ENCODE measurements at regions not wholly inside any gene's neighbourhood (a gene's known extent, or its start where the extent isn't known, plus 50 kb on each side); places are given as distances from the start of the nearest gene placed in this dataset.

GRCh38 chr12:83622205-83622604 lies 935.5 kb downstream of the TMTC2 start (continued):
- TF ChIP-seq HDAC2 (IDR thresholded peaks at IDR 0.05; ENCODE audit: borderline replicate concordance in 1 of 2, low read depth in 2 of 2, low read length in 2 of 2): no peak

GRCh38 chr12:83619973-83620372 lies 933.3 kb downstream of the TMTC2 start:
- Histone ChIP-seq H3K23ac (ENCODE audit: insufficient read length) (no peak overlapping the region), H3K9ac (replicated peaks in 1 of 4; ENCODE audit: extremely low read depth in 1 of 4, low read depth in 3 of 4, low read length in 3 of 4) (no peak overlapping the region)
- no peak for DNase-seq (ENCODE audit: low read depth in 1 of 2, low spot score in 2 of 2)
- TF ChIP-seq KDM4A (IDR thresholded peaks at IDR 0.05; ENCODE audit: low read depth, low read length, severe bottlenecking): no peak

More at GRCh38 chr12:83619973-83620372, 933.3 kb downstream of the TMTC2 start:
- Histone ChIP-seq H2BK120ac (replicated peaks; ENCODE audit: low read depth, low read length) (no peak overlapping the region), H4K5ac (ENCODE audit: insufficient read length, low read depth, low read length) (no peak overlapping the region), H2BK12ac (ENCODE audit: low read depth, low read length) (no peak overlapping the region), H3K79me2 (ENCODE audit: control insufficient read depth in 1 of 2, insufficient read depth in 2 of 2, low read length in 2 of 2) (no peaks in the 10 kb centered on the region), H3K56ac (replicated peaks; ENCODE audit: insufficient read length, low read depth, low read length) (no peak overlapping the region), H3K14ac (ENCODE audit: insufficient read length) (no peak overlapping the region), H3K27me3 (replicated peaks in 1 of 4; ENCODE audit: control insufficient read depth in 3 of 4, extremely low read depth in 1 of 4, insufficient read depth in 3 of 4, low read length in 3 of 4) (no peaks in the 10 kb centered on the region), H3K4me3 (ENCODE audit: extremely low read depth in 1 of 4, insufficient read depth in 2 of 4, low read depth in 3 of 4, low read length in 4 of 4) (no peak overlapping the region), H2AK5ac (ENCODE audit: low read depth, low read length) (no peak overlapping the region), H3K27ac (ENCODE audit: low read depth, low read length) (no peak overlapping the region), H4K91ac (replicated peaks; ENCODE audit: insufficient read length, low read length) (no peak overlapping the region), H3K23me2 (ENCODE audit: low read depth, low read length) (no peaks in the 10 kb centered on the region), H3K4me2 (ENCODE audit: insufficient read depth in 1 of 2, low read depth in 2 of 2, low read length in 2 of 2) (no peak overlapping the region), H3K9me3 (ENCODE audit: insufficient read depth in 2 of 2, low read depth in 1 of 2, low read length in 1 of 2) (peaks cover 3 to 4% of the 10 kb centered on the region in 2 experiments; a peak in 3 of 4 replicates), H3K36me3 (ENCODE audit: control insufficient read depth in 2 of 4, insufficient read depth in 4 of 4, low read length in 3 of 4) (no peaks in the 10 kb centered on the region), H4K8ac (ENCODE audit: extremely low read depth, insufficient read depth, low read length) (no peak overlapping the region), H3K18ac (ENCODE audit: extremely low read depth, low read length) (no peak overlapping the region), H2BK5ac (ENCODE audit: low read depth, low read length) (no peak overlapping the region), H4K20me1 (replicated peaks in 1 of 2; ENCODE audit: control insufficient read depth in 1 of 2, insufficient read depth in 2 of 2, low read length in 2 of 2) (no peaks in the 10 kb centered on the region), H2AFZ (ENCODE audit: low read length) (no peak overlapping the region), H2BK15ac (ENCODE audit: low read length) (no peak overlapping the region), H3K4me1 (replicated peaks in 1 of 4; ENCODE audit: control insufficient read depth in 3 of 4, insufficient read depth in 4 of 4, low read length in 3 of 4) (no peaks in the 10 kb centered on the region), H3K79me1 (ENCODE audit: low read depth, low read length) (no peaks in the 10 kb centered on the region), H3K4ac (replicated peaks; ENCODE audit: insufficient read length, low read depth, low read length) (no peak overlapping the region), H2BK20ac (ENCODE audit: low read length) (no peak overlapping the region)
- FAIRE-seq: no peak
- POLR2A ChIA-PET (ENCODE audit: partially characterized antibody): no interaction called here
- CTCF ChIA-PET (ENCODE audit: partially characterized antibody): no interaction called here

All from H1 (cell line).